ENCODE measurements at regions not wholly inside any gene's neighbourhood (a gene's known extent, or its start where the extent isn't known, plus 50 kb on each side); places are given as distances from the start of the nearest gene placed in this dataset.

DNA sequence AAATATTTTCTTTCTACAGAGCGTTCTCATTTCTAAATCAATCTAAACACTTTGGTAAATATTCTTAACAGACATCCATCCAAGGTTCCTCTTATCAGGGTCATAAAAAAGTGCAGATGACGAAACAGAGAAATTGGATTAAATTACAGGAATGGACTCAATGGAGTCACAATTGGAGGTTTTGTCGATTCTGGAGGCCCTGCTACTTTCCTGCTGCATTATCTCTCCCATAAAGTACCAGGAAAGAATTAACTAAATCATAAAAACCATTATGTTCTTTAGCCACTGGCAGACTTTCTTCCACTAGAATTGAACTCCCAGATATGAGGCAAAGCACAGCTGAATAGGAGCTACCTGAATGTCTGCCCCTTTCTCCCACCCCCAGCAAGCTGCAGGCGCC lies 610.6 kb downstream of the HDGFL1 start:
- TF ChIP-seq FOSL1 (IDR thresholded peaks at IDR 0.05; ENCODE audit: low read depth), result no peak
- TF ChIP-seq, protein P1, sequence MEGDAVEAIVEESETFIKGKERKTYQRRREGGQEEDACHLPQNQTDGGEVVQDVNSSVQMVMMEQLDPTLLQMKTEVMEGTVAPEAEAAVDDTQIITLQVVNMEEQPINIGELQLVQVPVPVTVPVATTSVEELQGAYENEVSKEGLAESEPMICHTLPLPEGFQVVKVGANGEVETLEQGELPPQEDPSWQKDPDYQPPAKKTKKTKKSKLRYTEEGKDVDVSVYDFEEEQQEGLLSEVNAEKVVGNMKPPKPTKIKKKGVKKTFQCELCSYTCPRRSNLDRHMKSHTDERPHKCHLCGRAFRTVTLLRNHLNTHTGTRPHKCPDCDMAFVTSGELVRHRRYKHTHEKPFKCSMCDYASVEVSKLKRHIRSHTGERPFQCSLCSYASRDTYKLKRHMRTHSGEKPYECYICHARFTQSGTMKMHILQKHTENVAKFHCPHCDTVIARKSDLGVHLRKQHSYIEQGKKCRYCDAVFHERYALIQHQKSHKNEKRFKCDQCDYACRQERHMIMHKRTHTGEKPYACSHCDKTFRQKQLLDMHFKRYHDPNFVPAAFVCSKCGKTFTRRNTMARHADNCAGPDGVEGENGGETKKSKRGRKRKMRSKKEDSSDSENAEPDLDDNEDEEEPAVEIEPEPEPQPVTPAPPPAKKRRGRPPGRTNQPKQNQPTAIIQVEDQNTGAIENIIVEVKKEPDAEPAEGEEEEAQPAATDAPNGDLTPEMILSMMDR (IDR thresholded peaks at IDR 0.05 in 2 of 3, conservative IDR thresholded peaks at IDR 0.05 in 1 of 3; ENCODE audit: borderline replicate concordance in 1 of 3, insufficient read depth in 1 of 3, low read depth in 2 of 3, low read length in 2 of 3), result no peak
- TF ChIP-seq POLR2A (IDR thresholded peaks at IDR 0.05; ENCODE audit: borderline replicate concordance, extremely low read depth, insufficient read depth, insufficient read length), result no peak
- TF ChIP-seq POLR2AphosphoS5 (IDR thresholded peaks at IDR 0.05; ENCODE audit: low read depth, low read length), result no peak
- no peak for TF ChIP-seq RAD21 (IDR thresholded peaks at IDR 0.05; ENCODE audit: low read depth)
- TF ChIP-seq CEBPB (IDR thresholded peaks at IDR 0.05; ENCODE audit: low read depth), result no peak
- TF ChIP-seq EZH2 (IDR thresholded peaks at IDR 0.05), result no peak
- no peak for TF ChIP-seq SRF (IDR thresholded peaks at IDR 0.05; ENCODE audit: low read depth)
- TF ChIP-seq, protein P2, sequence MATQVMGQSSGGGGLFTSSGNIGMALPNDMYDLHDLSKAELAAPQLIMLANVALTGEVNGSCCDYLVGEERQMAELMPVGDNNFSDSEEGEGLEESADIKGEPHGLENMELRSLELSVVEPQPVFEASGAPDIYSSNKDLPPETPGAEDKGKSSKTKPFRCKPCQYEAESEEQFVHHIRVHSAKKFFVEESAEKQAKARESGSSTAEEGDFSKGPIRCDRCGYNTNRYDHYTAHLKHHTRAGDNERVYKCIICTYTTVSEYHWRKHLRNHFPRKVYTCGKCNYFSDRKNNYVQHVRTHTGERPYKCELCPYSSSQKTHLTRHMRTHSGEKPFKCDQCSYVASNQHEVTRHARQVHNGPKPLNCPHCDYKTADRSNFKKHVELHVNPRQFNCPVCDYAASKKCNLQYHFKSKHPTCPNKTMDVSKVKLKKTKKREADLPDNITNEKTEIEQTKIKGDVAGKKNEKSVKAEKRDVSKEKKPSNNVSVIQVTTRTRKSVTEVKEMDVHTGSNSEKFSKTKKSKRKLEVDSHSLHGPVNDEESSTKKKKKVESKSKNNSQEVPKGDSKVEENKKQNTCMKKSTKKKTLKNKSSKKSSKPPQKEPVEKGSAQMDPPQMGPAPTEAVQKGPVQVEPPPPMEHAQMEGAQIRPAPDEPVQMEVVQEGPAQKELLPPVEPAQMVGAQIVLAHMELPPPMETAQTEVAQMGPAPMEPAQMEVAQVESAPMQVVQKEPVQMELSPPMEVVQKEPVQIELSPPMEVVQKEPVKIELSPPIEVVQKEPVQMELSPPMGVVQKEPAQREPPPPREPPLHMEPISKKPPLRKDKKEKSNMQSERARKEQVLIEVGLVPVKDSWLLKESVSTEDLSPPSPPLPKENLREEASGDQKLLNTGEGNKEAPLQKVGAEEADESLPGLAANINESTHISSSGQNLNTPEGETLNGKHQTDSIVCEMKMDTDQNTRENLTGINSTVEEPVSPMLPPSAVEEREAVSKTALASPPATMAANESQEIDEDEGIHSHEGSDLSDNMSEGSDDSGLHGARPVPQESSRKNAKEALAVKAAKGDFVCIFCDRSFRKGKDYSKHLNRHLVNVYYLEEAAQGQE (IDR thresholded peaks at IDR 0.05; ENCODE audit: low read depth), result no peak
- TF ChIP-seq, protein P3, sequence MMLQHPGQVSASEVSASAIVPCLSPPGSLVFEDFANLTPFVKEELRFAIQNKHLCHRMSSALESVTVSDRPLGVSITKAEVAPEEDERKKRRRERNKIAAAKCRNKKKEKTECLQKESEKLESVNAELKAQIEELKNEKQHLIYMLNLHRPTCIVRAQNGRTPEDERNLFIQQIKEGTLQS (IDR thresholded peaks at IDR 0.05), result no peak
- TF ChIP-seq JUND (IDR thresholded peaks at IDR 0.05), result no peak
